NCI-H1417 treated with DMSO at 0.1 percent for 48 hours (cell line): ENCODE measurements at regions not wholly inside any gene's neighbourhood (a gene's known extent, or its start where the extent isn't known, plus 50 kb on each side); places are given as distances from the start of the nearest gene placed in this dataset.

Source experiments
- DNase-seq: peaks from one replicate; lab custom pipeline; 2025; lab: John Stamatoyannopoulos, UW

DNA sequence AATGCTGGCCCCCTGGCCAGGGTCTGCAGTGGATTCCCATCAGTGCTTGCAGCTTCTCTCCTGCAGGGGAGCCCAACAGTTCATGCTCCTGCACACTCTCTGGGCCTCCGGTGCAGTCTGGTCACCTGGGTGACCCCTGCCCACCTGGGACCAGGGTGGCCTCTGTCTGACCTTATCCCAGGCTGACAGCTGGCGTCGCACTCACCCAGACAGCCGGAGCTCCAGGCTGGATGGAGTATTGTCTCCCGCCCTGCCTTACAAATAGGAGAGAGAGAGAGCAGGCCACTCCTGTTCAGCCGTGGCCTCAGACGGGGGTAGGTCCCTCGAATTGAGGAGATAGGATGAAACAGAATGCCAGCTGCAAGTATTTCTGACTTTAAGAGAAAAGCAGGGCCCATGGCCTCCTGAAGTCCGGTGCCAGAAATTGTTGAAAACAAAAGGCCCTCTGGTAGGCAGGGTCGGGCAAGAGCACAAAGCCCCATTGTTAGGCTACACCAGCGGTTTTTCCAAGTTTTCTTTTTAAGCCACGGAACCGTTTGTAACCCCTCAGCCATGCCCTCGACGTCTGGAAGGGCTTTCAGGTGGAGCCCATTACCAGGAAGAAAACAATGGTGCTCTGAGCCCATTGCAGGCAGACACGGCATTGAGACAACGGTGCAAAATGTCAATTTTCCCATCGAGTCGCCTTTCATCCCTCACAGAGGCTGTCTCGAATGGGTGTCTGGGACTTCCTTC is 258.4 kb downstream of the BCL11A start:
- DNase-seq: no peak

GRCh38 chr2:60292242-60292641 is 261.2 kb downstream of the BCL11A start:
- DNase-seq: no peak

DNA sequence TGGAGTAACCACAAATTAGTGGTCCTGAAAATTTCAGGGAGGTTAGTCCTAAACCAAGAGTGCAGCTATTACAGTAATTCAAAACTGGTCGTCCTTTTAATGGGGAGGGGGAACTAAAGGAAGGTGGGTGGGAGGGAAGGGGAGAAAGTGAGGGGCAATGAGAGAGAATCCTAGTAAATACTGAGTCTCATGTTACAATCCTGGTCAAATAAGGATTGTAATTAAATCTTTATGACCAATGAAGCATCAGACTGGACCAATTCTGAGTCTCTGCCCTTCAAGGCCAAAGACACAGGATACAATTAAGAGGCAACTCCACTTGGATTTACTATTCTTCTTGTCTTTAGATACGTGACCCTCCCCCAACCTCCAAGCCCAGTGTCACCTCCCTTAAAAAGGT is 262.9 kb downstream of the BCL11A start:
- no peak for DNase-seq

- no peak for DNase-seq
Measured at GRCh38 chr2:60285626-60286316, 267.7 kb downstream of the BCL11A start.

DNA sequence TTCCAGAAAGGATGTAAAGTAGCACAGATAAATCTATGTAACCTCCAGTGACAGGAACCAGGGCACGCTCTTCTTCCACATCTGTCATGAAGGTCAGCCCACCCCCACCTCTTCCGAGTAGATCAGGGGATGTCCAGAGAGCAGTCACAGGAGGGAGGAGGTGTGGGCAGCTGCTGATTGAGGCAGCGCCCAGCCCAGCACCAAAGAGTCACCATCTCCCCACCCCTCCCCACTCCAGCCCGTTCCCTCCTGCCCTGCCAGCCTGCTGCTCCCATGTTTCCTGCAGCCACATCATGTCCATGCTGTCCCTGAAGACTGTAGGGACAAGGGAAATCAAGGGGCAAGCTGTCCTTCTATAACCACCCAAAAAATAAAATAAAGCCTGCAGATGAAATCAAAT is 269.8 kb downstream of the BCL11A start:
- DNase-seq: no peak

DNA sequence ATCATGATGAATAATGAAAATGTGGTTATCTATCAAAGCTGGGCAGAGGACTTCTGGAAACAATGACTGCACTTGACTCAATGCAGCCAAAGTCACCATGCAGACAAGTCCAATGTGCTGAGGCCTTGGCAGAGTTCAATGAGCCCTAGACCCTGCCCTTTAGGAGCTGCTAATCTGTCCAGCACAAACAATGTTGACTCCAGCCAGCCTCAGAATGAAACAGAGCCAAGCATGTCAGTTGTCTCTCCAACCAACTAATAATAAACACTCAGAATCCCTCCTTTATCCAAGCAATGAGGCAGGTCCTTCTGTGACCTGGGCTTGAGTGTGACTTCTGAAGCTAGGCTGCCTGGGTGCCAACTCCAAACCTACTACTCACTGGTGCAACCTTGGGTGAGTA is 270.6 kb downstream of the BCL11A start:
- no peak for DNase-seq

GRCh38 chr2:60281730-60282129 is 271.7 kb downstream of the BCL11A start:
- DNase-seq: no peak

DNA sequence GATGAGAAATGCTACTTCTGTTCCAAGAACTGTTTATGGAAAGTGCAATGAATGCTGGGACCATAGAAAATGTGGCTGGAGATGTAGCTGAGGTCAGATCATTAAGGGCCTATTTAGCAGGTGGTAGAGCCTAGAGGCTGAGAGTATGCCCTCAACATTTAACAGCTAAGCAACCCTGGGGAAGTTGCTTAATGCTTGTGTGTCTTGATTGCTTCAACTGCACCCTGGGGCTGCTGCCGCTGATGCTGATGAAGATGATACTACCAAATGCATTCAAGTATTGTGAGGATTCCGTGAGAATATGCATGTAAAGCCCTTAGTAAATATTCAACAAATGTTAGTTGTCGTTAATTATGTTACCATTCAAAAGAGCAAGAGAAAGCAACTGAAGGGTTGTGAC is 273.2 kb downstream of the BCL11A start:
- no peak for DNase-seq

GRCh38 chr2:60278906-60279305 is 274.5 kb downstream of the BCL11A start:
- DNase-seq: no peak

DNA sequence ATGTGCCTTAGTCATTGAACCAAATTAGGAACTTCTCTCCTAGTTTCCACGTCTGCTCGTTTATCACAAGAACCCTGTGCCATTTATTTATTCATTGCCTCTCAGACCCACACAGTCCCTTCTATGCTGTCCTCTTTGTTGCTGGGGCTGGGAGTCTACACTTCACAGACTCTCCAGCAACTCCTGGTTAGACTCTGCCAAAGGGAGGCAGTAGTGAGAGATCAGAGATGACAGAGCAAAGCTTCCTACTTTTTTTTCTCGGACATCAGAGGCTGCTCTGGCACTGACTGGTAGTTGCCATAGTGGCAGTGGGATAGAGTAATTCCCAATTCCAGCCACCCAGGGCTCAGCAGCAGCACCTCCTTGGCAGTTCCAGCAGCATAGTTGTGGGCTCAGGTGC is 277.5 kb downstream of the BCL11A start:
- DNase-seq: no peak

DNA sequence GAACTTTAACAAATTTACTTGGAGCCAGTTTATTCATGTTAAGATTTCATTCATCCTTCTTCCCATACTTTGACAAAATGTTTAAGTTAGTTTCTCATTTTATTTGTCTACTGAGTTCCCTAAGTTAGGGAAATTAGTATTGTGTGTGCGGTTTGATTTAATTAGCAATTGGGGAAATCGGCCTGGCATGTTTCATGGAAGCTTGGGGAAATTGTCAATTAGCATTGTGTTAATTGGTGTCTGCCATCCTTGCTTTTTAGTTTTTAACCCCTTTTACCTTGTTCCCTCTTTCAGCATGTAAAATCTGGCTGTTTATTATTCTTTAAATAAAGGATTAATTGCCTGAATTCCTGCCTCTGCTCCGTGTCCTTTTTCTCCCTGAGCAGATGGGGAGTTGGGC is 279.6 kb downstream of the BCL11A start:
- no peak for DNase-seq

DNA sequence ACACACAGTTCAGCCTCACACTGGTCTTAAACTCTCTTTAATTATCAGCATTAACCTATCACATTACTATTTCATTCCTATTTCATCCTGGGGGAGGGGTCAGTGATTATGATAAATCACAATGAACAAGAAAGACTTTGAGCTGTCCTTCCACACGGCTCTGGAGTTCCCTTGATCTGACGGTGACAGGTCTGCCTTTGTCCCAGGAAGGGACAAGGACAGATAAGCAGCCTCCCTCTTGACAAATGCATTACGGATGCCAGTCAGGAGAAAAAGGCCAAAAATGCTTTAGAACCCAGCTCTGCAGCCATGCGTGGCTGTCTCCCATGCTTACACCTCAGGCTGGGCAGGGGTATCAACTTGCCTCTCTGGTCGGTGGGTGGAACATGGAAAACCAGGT is 281.7 kb downstream of the BCL11A start:
- DNase-seq: no peak

DNA sequence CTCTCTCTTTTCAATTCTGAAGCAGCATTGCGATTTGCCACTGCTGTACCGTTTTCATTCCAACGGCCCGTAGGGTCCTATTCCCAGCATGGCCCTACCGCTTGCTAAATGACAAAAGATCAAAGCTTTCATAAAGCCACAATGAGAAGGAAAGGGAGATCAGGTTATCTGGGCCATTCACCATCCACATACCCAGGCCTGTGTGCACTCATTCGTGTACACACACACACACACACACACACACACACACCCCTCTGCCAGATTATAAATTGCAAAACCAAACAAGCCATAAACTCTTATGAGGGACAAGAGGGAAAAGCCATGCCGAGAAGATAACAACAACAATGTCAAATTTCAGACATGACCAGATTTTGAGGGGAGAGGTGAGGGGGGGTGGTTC is 282.3 kb downstream of the BCL11A start:
- DNase-seq: no peak

- no peak for DNase-seq
Measured at GRCh38 chr2:60268661-60269060, 284.8 kb downstream of the BCL11A start.

DNA sequence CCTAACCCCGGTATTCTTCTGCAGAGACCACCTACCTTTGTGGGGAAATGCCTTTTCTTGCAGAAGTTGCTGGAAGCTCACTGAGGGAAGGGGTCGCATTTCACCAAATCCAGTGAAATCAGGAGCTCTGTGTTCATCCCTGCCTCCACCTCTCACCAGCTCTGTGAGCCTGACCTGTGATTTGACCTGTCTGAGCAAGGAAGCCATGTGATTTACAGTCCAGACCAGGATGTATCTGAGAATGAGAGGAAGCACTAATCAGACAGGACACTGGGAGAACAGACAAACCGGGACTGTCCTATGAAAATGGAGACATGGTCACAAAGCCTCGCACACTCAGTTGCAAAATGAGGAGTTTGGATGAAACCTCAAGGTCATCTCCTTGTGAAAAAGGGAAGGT is 285.4 kb downstream of the BCL11A start:
- no peak for DNase-seq

DNA sequence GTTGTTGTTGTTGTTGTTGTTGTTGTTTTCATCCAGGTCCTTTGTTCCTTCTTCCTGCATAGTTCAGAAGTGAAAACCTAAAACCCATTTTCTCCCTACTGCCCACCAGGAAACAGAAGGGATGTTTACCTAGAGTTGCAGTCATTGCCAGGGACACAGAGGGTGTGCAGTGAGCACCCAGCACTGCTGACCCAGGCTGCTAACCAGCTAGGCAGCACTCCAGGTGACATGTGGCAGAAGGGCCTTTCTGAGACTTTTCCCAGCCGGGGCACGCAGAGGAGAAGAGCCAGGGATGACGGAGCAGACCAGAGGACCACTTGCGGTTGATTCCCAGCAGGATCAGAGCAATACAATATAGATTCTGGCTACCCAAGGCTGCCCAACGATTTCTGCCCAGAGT is 286.3 kb downstream of the BCL11A start:
- no peak for DNase-seq

- DNase-seq: peak; percentile 63
Measured at GRCh38 chr2:60262178-60262577, 291.3 kb downstream of the BCL11A start.

DNA sequence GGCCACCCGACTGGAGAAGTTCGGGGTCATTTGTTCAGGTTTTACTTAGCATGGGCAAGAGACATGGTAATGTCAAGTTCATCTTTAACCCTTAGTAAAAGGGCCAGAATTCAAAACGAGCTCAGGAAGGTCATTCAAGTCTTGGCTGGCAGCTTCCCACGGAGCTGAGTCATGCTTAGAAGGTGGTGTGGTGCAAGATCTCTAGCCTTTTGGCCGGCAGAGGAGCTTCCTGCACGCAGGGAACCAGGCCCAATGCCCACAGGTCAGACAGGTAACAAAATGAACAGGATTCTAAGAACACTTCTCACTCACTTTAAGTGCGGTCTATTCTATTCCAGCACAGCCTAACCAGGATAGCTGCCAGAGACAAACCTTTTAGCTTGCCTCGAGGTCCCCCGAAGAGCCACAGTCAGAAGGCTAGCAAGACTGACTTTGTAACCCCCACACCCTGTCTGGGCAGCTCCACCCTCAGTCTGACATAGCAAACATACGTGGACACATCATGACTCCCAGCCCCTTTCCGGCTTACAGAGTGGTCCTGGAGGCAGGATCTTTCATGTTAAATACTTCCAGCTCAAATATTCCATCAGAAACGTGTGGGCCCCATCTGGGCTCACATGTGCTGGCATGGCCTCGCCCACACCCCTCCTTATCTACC is 292.7 kb downstream of the BCL11A start:
- DNase-seq: no peak

DNA sequence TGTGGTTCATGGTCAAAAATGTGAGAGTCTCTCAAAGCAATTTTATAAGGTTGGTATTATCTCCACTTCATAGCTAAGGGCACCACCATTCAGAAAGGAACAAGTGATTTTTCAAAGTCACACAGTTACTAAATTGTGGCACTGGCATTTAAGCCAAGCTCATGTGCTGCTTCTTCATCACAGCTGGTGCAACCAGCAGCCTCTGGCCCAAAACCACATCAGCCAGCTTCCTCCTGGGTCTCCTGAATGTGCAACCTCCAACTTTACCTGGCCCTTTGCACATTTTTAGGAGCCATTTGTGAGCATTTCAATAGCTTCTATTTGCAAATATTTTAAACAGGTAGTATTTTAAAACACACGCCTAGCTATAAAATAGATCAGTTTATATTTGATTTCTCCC is 293.7 kb downstream of the BCL11A start:
- DNase-seq: no peak

GRCh38 chr2:60252581-60253150 is 300.8 kb downstream of the BCL11A start:
- no peak for DNase-seq

- no peak for DNase-seq
Measured at GRCh38 chr2:60251247-60251646, 302.2 kb downstream of the BCL11A start.

DNA sequence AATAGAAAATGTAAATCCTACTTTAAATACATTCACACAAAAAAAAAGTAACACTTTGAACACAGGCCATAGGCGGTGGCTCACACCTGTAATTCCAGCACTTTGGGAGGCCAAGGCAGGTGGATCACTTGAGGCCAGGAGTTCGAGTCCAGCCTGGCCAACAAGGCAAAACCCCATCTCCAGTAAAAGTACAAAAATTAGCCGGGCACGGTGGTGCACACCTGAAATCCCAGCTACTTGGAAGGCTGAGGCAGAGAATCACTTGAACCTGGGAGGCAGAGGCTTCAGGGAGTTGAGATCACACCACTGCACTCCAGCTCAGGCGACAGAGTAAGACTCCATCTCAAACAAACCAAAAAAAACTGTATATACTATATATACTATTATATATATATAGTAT is 303.6 kb downstream of the BCL11A start:
- no peak for DNase-seq

DNA sequence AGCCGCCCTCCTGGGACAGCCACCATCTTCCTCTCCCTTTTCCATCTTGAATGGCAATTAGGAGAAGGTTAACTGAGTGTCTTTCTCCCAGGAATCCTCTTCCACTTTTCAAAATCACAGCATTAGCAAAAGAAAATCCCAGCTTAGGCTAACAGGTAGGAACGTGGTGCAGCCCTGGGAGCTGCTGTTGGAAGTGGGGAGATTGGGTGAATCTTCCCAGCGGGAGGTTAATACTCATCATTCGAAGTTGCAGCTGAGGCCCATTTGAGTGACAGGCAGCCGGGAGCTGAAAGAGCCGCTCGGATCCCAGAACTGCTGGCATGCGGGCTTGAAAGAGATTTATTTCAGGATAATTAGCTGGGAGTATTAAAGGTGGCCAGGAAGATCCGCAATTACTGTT is 306.0 kb downstream of the BCL11A start:
- DNase-seq: no peak
